H1 (cell line): ENCODE measurements at regions not wholly inside any gene's neighbourhood (a gene's known extent, or its start where the extent isn't known, plus 50 kb on each side); places are given as distances from the start of the nearest gene placed in this dataset.

Experiments used
- CTCF ChIA-PET: fragments of 300-600 bp; sonication (Branson Sonifier 250); formaldehyde crosslinking; loops from one replicate; lab custom pipeline; 2021; ENCODE audit not compliant: partially characterized antibody; lab: Charles Lee
- POLR2A ChIA-PET: fragments of 300-600 bp; sonication (Branson Sonifier 250); formaldehyde crosslinking; loops from one replicate; lab custom pipeline; 2021; ENCODE audit warnings: inconsistent platforms; ENCODE audit not compliant: partially characterized antibody; lab: Charles Lee
- DNase-seq, 2 experiments: peaks; one replicate each; pipeline versions ENCODE4 v3.0.0 to v3.0.0-alpha.2; 2010 to 2022; ENCODE audit warnings: low spot score in 2 of 2, low read depth in 1 of 2, mixed read lengths in 1 of 2
- FAIRE-seq: peaks from 2 replicates; lab custom pipeline; 2011; peaks lifted over from hg19 to GRCh38; lab: Jason Lieb, UNC
- H2AFZ ChIP-seq: 2 replicates; pipeline ENCODE4 v1.8.1; 2012; ENCODE audit warnings: low read length, inconsistent platforms
- H2AK5ac ChIP-seq: 2 replicates; pipeline ENCODE4 v1.6.1; 2013; ENCODE audit warnings: low read depth, low read length
- H2BK120ac ChIP-seq: replicated peaks from 2 replicates; pipeline ENCODE3; 2013; ENCODE audit warnings: low read depth, low read length, inconsistent platforms
- H2BK12ac ChIP-seq: 2 replicates; pipeline ENCODE4 v1.6.1; 2013; ENCODE audit warnings: low read depth, low read length
- H2BK15ac ChIP-seq: 2 replicates; pipeline ENCODE4 v1.6.1; 2013; ENCODE audit warnings: low read length
- H2BK20ac ChIP-seq: 2 replicates; pipeline ENCODE4 v1.6.1; 2013; ENCODE audit warnings: low read length
- H2BK5ac ChIP-seq: 2 replicates; pipeline ENCODE4 v1.6.1; 2013; ENCODE audit warnings: low read depth, low read length
- H3K14ac ChIP-seq: 2 replicates; pipeline ENCODE4 v1.6.1; 2013; ENCODE audit warnings: inconsistent platforms; ENCODE audit not compliant: insufficient read length
- H3K18ac ChIP-seq: 2 replicates; pipeline ENCODE4 v1.6.1; 2013; ENCODE audit warnings: low read length; ENCODE audit errors: extremely low read depth
- H3K23ac ChIP-seq: 2 replicates; pipeline ENCODE4 v1.6.1; 2013; ENCODE audit warnings: inconsistent platforms; ENCODE audit not compliant: insufficient read length
- H3K23me2 ChIP-seq: 2 replicates; pipeline ENCODE4 v1.6.1; 2013; ENCODE audit warnings: low read depth, low read length
- H3K27ac ChIP-seq: 2 replicates; pipeline ENCODE4 v1.6.1; 2011; ENCODE audit warnings: low read depth, low read length, inconsistent platforms
- H3K27me3 ChIP-seq, 4 experiments: replicated peaks in 1 of 4; 1 replicate in 1 of 4; 2 replicates in 3 of 4; pipeline versions ENCODE4 v1.6.1 to v1.8.1; 2011 to 2013; ENCODE audit warnings: low read length in 3 of 4, mild to moderate bottlenecking in 3 of 4, inconsistent platforms in 2 of 4, mixed read lengths in 2 of 4, moderate library complexity in 1 of 4; ENCODE audit not compliant: control insufficient read depth in 3 of 4, insufficient read depth in 3 of 4; ENCODE audit errors: extremely low read depth in 1 of 4
- H3K36me3 ChIP-seq, 4 experiments: 2 replicates each; pipeline versions ENCODE4 v1.6.1 to v1.8.1; 2011 to 2013; ENCODE audit warnings: mild to moderate bottlenecking in 4 of 4, low read length in 3 of 4, moderate library complexity in 2 of 4, control low read depth in 1 of 4, inconsistent platforms in 1 of 4; ENCODE audit not compliant: insufficient read depth in 4 of 4, control insufficient read depth in 2 of 4
- H3K4ac ChIP-seq: replicated peaks from 2 replicates; pipeline ENCODE3; 2013; ENCODE audit warnings: low read length, low read depth, mixed read lengths, inconsistent platforms; ENCODE audit not compliant: insufficient read length
- H3K4me1 ChIP-seq, 4 experiments: replicated peaks in 1 of 4; 1 replicate in 1 of 4; 2 replicates in 3 of 4; pipeline versions ENCODE4 v1.6.1 to v1.8.1; 2011 to 2013; ENCODE audit warnings: low read length in 3 of 4, inconsistent platforms in 2 of 4, mixed read lengths in 1 of 4; ENCODE audit not compliant: insufficient read depth in 4 of 4, control insufficient read depth in 3 of 4
- H3K4me2 ChIP-seq, 2 experiments: 2 replicates each; pipeline versions ENCODE4 v1.6.1 to v1.8.1; 2011 to 2013; ENCODE audit warnings: low read depth in 2 of 2, low read length in 2 of 2, control low read depth in 1 of 2, inconsistent platforms in 1 of 2, mild to moderate bottlenecking in 1 of 2; ENCODE audit not compliant: insufficient read depth in 1 of 2
- H3K4me3 ChIP-seq, 4 experiments: fragments of 200-600, 300-600 bp in 1 of 4; sonication (generic), shearing (Covaris generic), sonication (Bioruptor Twin) in 1 of 4; 2 replicates each; pipeline versions ENCODE4 v1.5.1 to v1.8.1; 2011 to 2016; ENCODE audit warnings: low read length in 4 of 4, low read depth in 3 of 4, control low read depth in 2 of 4, inconsistent platforms in 2 of 4, mild to moderate bottlenecking in 2 of 4, mixed read lengths in 1 of 4, moderate library complexity in 1 of 4; ENCODE audit not compliant: insufficient read depth in 2 of 4; ENCODE audit errors: extremely low read depth in 1 of 4
- H3K56ac ChIP-seq: replicated peaks from 2 replicates; pipeline ENCODE3; 2013; ENCODE audit warnings: low read depth, mild to moderate bottlenecking, mixed read lengths, low read length, inconsistent platforms; ENCODE audit not compliant: insufficient read length
- H3K79me1 ChIP-seq: 2 replicates; pipeline ENCODE4 v1.6.1; 2013; ENCODE audit warnings: low read depth, low read length, control low read depth
- H3K79me2 ChIP-seq, 2 experiments: 2 replicates each; pipeline versions ENCODE4 v1.6.1 to v1.8.1; 2012 to 2013; ENCODE audit warnings: low read length in 2 of 2, mild to moderate bottlenecking in 2 of 2, inconsistent platforms in 1 of 2; ENCODE audit not compliant: insufficient read depth in 2 of 2, control insufficient read depth in 1 of 2
- H3K9ac ChIP-seq, 4 experiments: replicated peaks in 1 of 4; 1 replicate in 1 of 4; 2 replicates in 3 of 4; pipeline versions ENCODE4 v1.6.1 to v1.8.1; 2011 to 2013; ENCODE audit warnings: low read depth in 3 of 4, low read length in 3 of 4, control low read depth in 2 of 4, mild to moderate bottlenecking in 2 of 4, moderate library complexity in 2 of 4, inconsistent platforms in 1 of 4; ENCODE audit errors: extremely low read depth in 1 of 4
- H3K9me3 ChIP-seq, 2 experiments: 2 replicates each; pipeline versions ENCODE4 v1.6.1 to v1.8.1; 2012 to 2013; ENCODE audit warnings: mild to moderate bottlenecking in 2 of 2, moderate library complexity in 2 of 2, control low read depth in 1 of 2, inconsistent platforms in 1 of 2, low read depth in 1 of 2, low read length in 1 of 2, mixed read lengths in 1 of 2; ENCODE audit not compliant: insufficient read depth in 2 of 2
- H4K20me1 ChIP-seq, 2 experiments: replicated peaks in 1 of 2; 2 replicates each; pipeline versions ENCODE3 to v1.8.1; 2011 to 2013; ENCODE audit warnings: inconsistent platforms in 2 of 2, low read length in 2 of 2, mild to moderate bottlenecking in 1 of 2; ENCODE audit not compliant: insufficient read depth in 2 of 2, control insufficient read depth in 1 of 2
- H4K5ac ChIP-seq: 2 replicates; pipeline ENCODE4 v1.6.1; 2013; ENCODE audit warnings: low read length, low read depth, mixed read lengths, inconsistent platforms; ENCODE audit not compliant: insufficient read length
- H4K8ac ChIP-seq: 2 replicates; pipeline ENCODE4 v1.8.0; 2013; ENCODE audit warnings: mild to moderate bottlenecking, moderate library complexity, low read length, inconsistent platforms; ENCODE audit not compliant: insufficient read depth; ENCODE audit errors: extremely low read depth
- H4K91ac ChIP-seq: replicated peaks from 2 replicates; pipeline ENCODE3; 2013; ENCODE audit warnings: low read length, mixed read lengths, inconsistent platforms; ENCODE audit not compliant: insufficient read length
- TEAD4 ChIP-seq: IDR thresholded peaks from 2 replicates; pipeline ENCODE4 v1.6.1; 2012; ENCODE audit warnings: low read depth, low read length, inconsistent platforms, mixed read lengths
- WGBS, 2 experiments: shearing (Covaris generic) in 1 of 2; methylation state at CpG; one replicate each; pipeline versions ENCODE4 v1.1.6 to v1.1.7; 2013 to 2015; ENCODE audit warnings: low lambda C conversion rate in 2 of 2, mixed read lengths in 2 of 2, inconsistent platforms in 1 of 2, low coverage in 1 of 2, missing lambda C conversion rate in 1 of 2; ENCODE audit not compliant: insufficient replicate concordance in 2 of 2, insufficient coverage in 1 of 2, insufficient read length in 1 of 2; ENCODE audit errors: extremely low coverage in 1 of 2, missing lambda C conversion rate in 1 of 2; 5-methylcytosine and 5-hydroxymethylcytosine counted together

DNA sequence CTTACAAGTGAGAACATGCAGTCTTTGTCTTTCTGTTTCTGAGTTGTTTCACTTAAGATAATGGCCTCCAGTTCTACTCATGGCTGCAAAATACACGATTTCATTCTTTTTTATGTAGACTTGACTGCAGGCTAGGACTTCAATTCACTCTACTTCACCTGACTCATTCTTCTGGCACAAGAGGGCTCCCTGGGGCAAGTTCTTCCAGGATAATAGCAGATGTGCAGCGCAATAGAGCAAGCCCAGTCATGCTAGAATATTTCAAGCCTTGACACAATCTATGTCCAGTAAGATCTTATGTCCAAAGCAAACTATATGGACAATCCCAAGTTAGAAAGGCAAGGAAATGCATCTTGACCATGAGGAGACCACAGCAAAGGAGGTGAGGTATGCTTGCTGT, 211.7 kb upstream of the GADL1 start:
- H2BK15ac ChIP-seq: no peak overlapping the region
- POLR2A ChIA-PET: no interaction called here
- FAIRE-seq (no peak), DNase-seq (no peak)
- H3K56ac ChIP-seq: no peak overlapping the region
- H3K4me2 ChIP-seq: no peak overlapping the region
- H2BK5ac ChIP-seq: no peak overlapping the region
- no peak overlapping the region for H3K27ac ChIP-seq
- H3K79me1 ChIP-seq: no peaks in the 10 kb centered on the region
- CTCF ChIA-PET: interaction anchor here (1.1 kb wide), 2 partner anchors 10 to 24 kb away, joined by 3 read pairs; no protein-coding TSS in a partner anchor
- no peak overlapping the region for H4K8ac ChIP-seq
- H3K18ac ChIP-seq: no peak overlapping the region
- H4K5ac ChIP-seq: no peak overlapping the region
- no peaks in the 10 kb centered on the region for H3K23me2 ChIP-seq
- H3K4me1 ChIP-seq: peaks cover 0 to 3% (median 1%) of the 10 kb centered on the region in 4 experiments; a peak in 2 of 7 replicates
- 97% methylated on average over 2 of the region's 2 CpGs; no CpG with 5 or more reads in 1 of the 2 experiments for WGBS, 2 experiments
- no peaks in the 10 kb centered on the region for H3K9me3 ChIP-seq
- no peak overlapping the region for H3K4ac ChIP-seq
- no peaks in the 10 kb centered on the region for H3K27me3 ChIP-seq
- H2AK5ac ChIP-seq: no peak overlapping the region
- no peak overlapping the region for H2AFZ ChIP-seq
- H3K14ac ChIP-seq: no peak overlapping the region
- no peaks in the 10 kb centered on the region for H3K79me2 ChIP-seq
- no peaks in the 10 kb centered on the region for H4K20me1 ChIP-seq
- no peak overlapping the region for H3K23ac ChIP-seq
- H3K36me3 ChIP-seq: no peaks in the 10 kb centered on the region
- H2BK12ac ChIP-seq: no peak overlapping the region
- H2BK120ac ChIP-seq: no peak overlapping the region
- H2BK20ac ChIP-seq: no peak overlapping the region
- H3K9ac ChIP-seq: no peak overlapping the region
- no peak overlapping the region for H4K91ac ChIP-seq
- H3K4me3 ChIP-seq: no peak overlapping the region
- no peak for TF ChIP-seq TEAD4
